Upper lobe of left lung (tissue), 4 donors: ENCODE measurements at regions not wholly inside any gene's neighbourhood (a gene's known extent, or its start where the extent isn't known, plus 50 kb on each side); places are given as distances from the start of the nearest gene placed in this dataset.

Experiments
- CTCF ChIP-seq, 6 experiments: fragments of 450-650 bp in 4 of 6; fragments of 200-600 bp in 2 of 6; sonication (generic) in 2 of 6; IDR thresholded peaks; one replicate each; pipeline ENCODE4 v1.5.1; 2016 to 2019; ENCODE audit warnings: antibody characterized with exemption in 6 of 6
- POLR2AphosphoS5 ChIP-seq, 2 donors: sonication (generic); formaldehyde crosslinking; IDR thresholded peaks; one replicate each; pipeline ENCODE4 v1.5.1; 2017; ENCODE audit warnings: antibody characterized with exemption in 2 of 2

- TF ChIP-seq CTCF (IDR thresholded peaks at IDR 0.05), result no peak
- TF ChIP-seq POLR2AphosphoS5 (IDR thresholded peaks at IDR 0.05), result no peak
These were observed 500.1 kb downstream of the OCA2 start for GRCh38 chr15:27599034-27599433.
